HEK293T (cell line): ENCODE measurements at regions not wholly inside any gene's neighbourhood (a gene's known extent, or its start where the extent isn't known, plus 50 kb on each side); places are given as distances from the start of the nearest gene placed in this dataset.
"Not testable (repeated sequence)": the region's sequence is repeated elsewhere in the genome, so short reads cannot be mapped to it uniquely, and the experiment has no call there.

ENCODE experiments used
- CTCF ChIA-PET: fragments of 350-600 bp; formaldehyde crosslinking; extraction: SDS; loops from one replicate; lab custom pipeline; 2021; ENCODE audit warnings: antibody characterized with exemption, inconsistent platforms; lab: Yijun Ruan, JAX
- POLR2A ChIA-PET: fragments of 350-600 bp; formaldehyde crosslinking; extraction: SDS; loops from one replicate; lab custom pipeline; 2020; ENCODE audit warnings: antibody characterized with exemption, inconsistent platforms; lab: Yijun Ruan, JAX
- DNase-seq: peaks from one replicate; pipeline ENCODE4 v3.0.0; 2012; ENCODE audit warnings: mixed read lengths; ENCODE audit errors: extremely low spot score
- ARNT ChIP-seq: fragments of 450-650 bp; IDR thresholded peaks from 2 replicates; pipeline ENCODE4 v1.6.1; 2017; ENCODE audit warnings: mild to moderate bottlenecking
- BHLHE40 ChIP-seq: fragments of 450-650 bp; IDR thresholded peaks from 2 replicates; pipeline ENCODE4 v1.6.1; 2016; ENCODE audit warnings: mild to moderate bottlenecking, moderate library complexity, borderline replicate concordance
- CTBP1 ChIP-seq: fragments of 450-650 bp; IDR thresholded peaks from 2 replicates; pipeline ENCODE4 v1.6.1; 2016; ENCODE audit warnings: borderline replicate concordance
- ELF4 ChIP-seq: fragments of 450-650 bp; IDR thresholded peaks from 2 replicates; pipeline ENCODE4 v1.6.1; 2017; ENCODE audit warnings: antibody characterized with exemption
- FOXA1 ChIP-seq: fragments of 450-650 bp; IDR thresholded peaks from 2 replicates; pipeline ENCODE4 v1.6.1; 2016; ENCODE audit warnings: mild to moderate bottlenecking
- FOXK2 ChIP-seq: fragments of 450-650 bp; IDR thresholded peaks from 2 replicates; pipeline ENCODE4 v1.6.1; 2016; ENCODE audit warnings: mild to moderate bottlenecking
- FOXM1 ChIP-seq: fragments of 450-650 bp; IDR thresholded peaks from 2 replicates; pipeline ENCODE4 v1.6.1; 2017; ENCODE audit warnings: mild to moderate bottlenecking, borderline replicate concordance
- HDGF ChIP-seq: fragments of 450-650 bp; IDR thresholded peaks from 2 replicates; pipeline ENCODE4 v1.6.1; 2017; ENCODE audit warnings: antibody characterized with exemption, borderline replicate concordance
- L3MBTL2 ChIP-seq: fragments of 450-650 bp; conservative IDR thresholded peaks from 2 replicates; pipeline ENCODE4 v1.6.1; 2016; ENCODE audit warnings: mild to moderate bottlenecking
- LEF1 ChIP-seq: fragments of 450-650 bp; IDR thresholded peaks from 2 replicates; pipeline ENCODE4 v1.6.1; 2017; ENCODE audit warnings: mild to moderate bottlenecking, borderline replicate concordance
- NFRKB ChIP-seq: fragments of 450-650 bp; IDR thresholded peaks from 2 replicates; pipeline ENCODE4 v1.6.1; 2016; ENCODE audit warnings: mild to moderate bottlenecking, moderate library complexity
- PKNOX1 ChIP-seq: fragments of 450-650 bp; IDR thresholded peaks from 2 replicates; pipeline ENCODE4 v1.6.1; 2016
- SP1 ChIP-seq: fragments of 450-650 bp; IDR thresholded peaks from 2 replicates; pipeline ENCODE4 v1.6.1; 2017
- SUZ12 ChIP-seq: fragments of 450-650 bp; IDR thresholded peaks from 2 replicates; pipeline ENCODE4 v1.6.1; 2016; ENCODE audit warnings: mild to moderate bottlenecking
- TARDBP ChIP-seq: fragments of 450-650 bp; IDR thresholded peaks from 2 replicates; pipeline ENCODE4 v1.6.1; 2016
- ZNF384 ChIP-seq: fragments of 450-650 bp; IDR thresholded peaks from 2 replicates; pipeline ENCODE4 v1.6.1; 2016

- POLR2A ChIA-PET = no interaction called here
- TF ChIP-seq SUZ12 (no peak), ARNT (no peak), ELF4 (no peak), LEF1 (no peak), SP1 (no peak), NFRKB (no peak), PKNOX1 (no peak), CTBP1 (no peak), HDGF (no peak), FOXM1 (no peak), TARDBP (no peak), BHLHE40 (no peak), L3MBTL2 (no peak), ZNF384 (no peak), FOXK2 (no peak), FOXA1 (no peak)
- DNase-seq = no peak
- CTCF ChIA-PET = no interaction called here
These were observed 650.0 kb upstream of the STXBP6 start for GRCh38 chr14:25699981-25700380.

GRCh38 chr14:25698111-25698510 lies 648.2 kb upstream of the STXBP6 start:
- DNase-seq = no peak
- POLR2A ChIA-PET = no interaction called here
- CTCF ChIA-PET = no interaction called here
- TF ChIP-seq NFRKB (no peak), PKNOX1 (no peak), FOXM1 (no peak), BHLHE40 (no peak), ZNF384 (no peak), SP1 (no peak), FOXK2 (no peak), FOXA1 (no peak), ARNT (no peak), TARDBP (no peak), LEF1 (no peak), L3MBTL2 (no peak), SUZ12 (no peak), ELF4 (no peak), HDGF (no peak), CTBP1 (no peak)

- no peak for DNase-seq
- TF ChIP-seq SUZ12 (no peak), FOXK2 (no peak), ARNT (no peak), L3MBTL2 (no peak), LEF1 (no peak), FOXM1 (no peak), HDGF (no peak), BHLHE40 (no peak), CTBP1 (no peak), NFRKB (no peak), PKNOX1 (no peak), ZNF384 (no peak), ELF4 (no peak), FOXA1 (no peak), TARDBP (no peak), SP1 (no peak)
- POLR2A ChIA-PET = no interaction called here
- CTCF ChIA-PET = no interaction called here
These were observed 646.2 kb upstream of the STXBP6 start for GRCh38 chr14:25696176-25696575.

GRCh38 chr14:25685004-25685403 lies 635.1 kb upstream of the STXBP6 start:
- no peak for DNase-seq
- POLR2A ChIA-PET = no interaction called here
- CTCF ChIA-PET = no interaction called here
- TF ChIP-seq L3MBTL2 (no peak), PKNOX1 (no peak)

DNA sequence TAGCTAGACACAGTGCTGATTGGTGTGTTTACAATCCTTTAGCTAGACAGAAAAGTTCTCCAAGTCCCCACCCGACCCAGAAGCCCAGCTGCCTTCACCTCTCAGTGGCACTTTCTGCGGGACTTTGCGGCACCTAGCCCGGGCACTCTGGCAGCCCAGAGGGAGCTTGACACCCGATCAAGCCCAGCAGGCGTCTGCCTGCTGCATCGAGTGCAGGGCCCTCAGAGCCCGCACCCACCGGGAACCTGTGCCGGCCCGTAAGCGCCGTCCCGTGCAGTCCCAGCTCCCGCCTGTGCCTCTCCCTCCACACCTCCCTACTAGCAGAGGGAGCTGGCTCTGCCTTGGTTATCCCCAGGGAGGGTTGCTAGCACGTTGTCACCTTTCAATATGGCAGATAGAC lies 631.0 kb upstream of the STXBP6 start:
- TF ChIP-seq FOXK2 (no peak), HDGF (no peak)
- DNase-seq = no peak
- ChIA-PET CTCF (no interaction called here), POLR2A (no interaction called here)

GRCh38 chr14:25680511-25680910 lies 630.6 kb upstream of the STXBP6 start:
- CTCF ChIA-PET, DNase-seq, POLR2A ChIA-PET: not testable (repeated sequence)
